Hematopoietic multipotent progenitor cell treated with erythropoietin and hydrocortisone succinate and interleukin-3 and kit ligand, for 6 days (in vitro differentiated cells): ENCODE measurements at regions not wholly inside any gene's neighbourhood (a gene's known extent, or its start where the extent isn't known, plus 50 kb on each side); places are given as distances from the start of the nearest gene placed in this dataset.
"Not testable (repeated sequence)": the region's sequence is repeated elsewhere in the genome, so short reads cannot be mapped to it uniquely, and the experiment has no call there.

ENCODE experiments used
- DNase-seq: peaks from one replicate; pipeline ENCODE4 v3.0.0-alpha.2; 2015

DNA sequence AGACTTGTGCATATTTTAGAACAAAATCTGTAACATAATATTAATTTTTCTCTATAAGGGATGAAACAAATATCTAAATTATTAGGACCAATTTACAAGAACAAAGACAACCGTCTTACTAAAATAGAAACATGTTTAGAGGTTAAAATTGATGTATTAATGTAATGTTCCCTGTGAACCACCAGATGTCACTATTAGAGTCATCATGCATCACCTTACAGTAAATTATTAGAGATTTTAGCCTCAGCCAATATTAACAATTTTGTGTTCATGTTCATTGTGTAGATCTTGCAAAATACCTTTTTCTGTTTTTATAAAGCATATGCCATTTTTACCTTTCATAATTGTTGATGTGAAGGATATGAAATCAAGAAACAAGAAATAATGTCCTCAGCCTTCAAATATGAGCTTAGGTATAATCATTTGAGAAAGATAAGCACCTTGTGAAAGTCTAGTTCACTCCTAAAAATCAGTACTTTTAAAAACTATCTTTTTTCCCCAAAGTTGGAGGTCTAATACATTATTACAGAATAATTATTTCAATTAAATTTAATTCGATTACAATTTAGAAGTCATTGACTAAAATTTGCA is 344.3 kb upstream of the KCNH7 start:
- peak; percentile 42 for DNase-seq

DNA sequence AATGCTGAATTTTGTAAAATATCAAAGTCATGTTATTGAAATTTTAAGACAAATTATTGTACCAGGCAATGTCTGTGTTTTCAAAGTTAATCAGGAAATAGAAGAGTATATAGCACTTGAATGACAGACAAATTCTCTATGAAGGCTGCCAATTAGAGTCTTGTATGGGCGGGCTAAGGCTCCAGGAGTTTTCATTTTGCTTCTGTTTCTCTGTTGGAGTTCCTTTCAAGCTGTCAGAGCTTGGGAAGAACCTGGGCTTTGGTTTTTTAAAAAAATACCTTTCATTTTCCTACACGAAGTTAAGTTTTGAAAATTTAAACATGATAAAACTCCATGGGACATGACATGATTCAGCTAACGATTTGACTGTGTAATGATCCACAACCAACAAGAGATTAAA is 339.0 kb upstream of the KCNH7 start:
- no peak for DNase-seq

DNA sequence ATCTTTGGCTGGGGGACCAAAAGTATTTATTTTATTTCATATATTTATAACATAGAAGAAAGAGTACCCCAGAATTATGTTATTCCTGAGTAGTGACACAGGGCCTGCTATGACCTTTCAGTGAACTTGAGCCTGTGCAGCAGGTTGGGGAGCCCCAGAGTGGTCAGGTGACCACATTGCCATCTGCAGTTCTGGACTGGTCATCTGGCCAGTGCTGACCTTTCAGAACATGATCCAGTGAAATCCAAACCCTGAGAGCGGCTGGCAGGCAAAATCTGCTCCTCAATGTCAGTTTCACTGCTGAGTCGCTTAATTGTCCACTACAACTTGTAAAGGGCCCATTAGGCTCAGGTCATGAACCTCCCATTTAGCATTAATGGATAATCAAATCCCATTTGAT is 336.7 kb upstream of the KCNH7 start:
- no peak for DNase-seq

GRCh38 chr2:163173591-163173990 is 335.0 kb upstream of the KCNH7 start:
- no peak for DNase-seq

DNA sequence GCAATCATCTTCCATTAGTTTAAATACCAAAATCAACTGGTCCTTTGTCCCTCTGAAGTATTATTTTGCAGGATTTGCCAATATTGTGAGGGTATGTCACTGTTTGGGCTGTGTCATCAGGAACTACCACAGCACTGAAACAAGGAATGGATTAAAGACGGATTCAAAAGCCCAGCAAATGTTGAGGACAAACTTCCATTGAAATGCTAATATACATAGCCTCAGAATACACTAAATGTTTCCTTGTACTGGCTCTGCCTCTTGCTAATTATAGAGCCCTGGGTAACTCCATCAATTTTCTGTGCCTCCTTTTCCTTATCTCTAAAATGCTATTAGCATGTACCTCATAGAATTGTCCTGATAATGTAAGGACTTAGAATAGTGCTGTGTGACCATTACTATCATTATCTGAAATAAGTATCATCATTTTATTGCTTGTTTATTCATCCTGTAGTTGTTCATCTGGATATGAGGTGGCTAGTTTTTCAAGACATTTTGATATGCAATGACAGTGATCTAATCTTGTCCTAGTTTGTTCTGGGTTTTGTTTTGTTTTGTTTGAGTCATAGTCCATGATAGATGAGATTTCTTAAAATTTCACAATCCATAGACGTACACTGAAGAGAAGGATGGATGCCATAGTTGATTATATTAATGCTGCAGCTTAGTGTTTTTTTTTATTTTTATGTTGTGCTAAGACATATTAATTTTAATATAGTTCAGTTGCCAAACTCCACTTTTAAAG is 333.4 kb upstream of the KCNH7 start:
- no peak for DNase-seq

DNA sequence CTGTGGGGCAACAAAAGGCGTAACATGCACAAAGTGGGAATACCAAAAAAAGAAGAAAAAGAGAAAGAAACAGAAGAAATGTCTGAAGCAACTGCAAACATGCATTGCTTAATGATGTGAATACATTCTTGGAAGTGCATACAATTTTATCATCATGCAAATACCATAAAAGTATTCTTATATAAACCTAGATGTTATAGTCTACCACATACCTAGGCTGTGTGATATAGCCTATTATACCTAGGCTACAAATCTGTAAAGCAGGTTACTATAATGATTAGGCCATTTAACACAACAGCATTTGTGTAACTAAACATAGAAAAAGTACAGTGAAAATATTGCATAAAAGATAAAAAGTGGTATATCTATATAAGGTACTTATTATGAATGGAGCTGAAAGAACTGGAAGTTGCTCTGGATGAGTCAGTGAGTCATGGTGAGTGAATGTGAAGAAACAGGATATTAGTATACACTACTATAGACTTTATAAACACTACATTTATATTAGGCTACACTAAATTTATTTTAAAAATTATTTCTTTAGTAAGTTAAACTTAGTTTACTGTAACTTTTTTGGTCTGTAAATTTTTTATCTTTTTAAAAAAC is 319.4 kb upstream of the KCNH7 start:
- DNase-seq: no peak

DNA sequence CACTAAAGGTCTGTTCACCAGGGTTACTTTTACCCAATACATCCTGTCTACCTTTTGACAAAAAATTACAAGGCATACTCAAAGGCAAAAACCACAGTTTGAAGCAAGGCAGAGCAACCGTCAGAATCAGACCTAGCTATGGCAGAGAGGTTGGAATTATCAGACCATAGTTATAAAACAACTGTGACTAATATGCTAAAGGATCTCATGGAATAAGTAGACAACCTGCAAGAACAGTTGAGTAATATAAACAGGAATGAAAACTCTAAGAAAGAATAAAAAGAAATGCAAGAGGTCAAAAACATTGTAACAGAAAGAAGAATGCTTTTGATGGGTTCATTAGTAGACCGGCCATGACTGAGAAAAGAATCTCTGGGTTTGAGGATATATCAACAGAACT is 318.8 kb upstream of the KCNH7 start:
- no peak for DNase-seq

DNA sequence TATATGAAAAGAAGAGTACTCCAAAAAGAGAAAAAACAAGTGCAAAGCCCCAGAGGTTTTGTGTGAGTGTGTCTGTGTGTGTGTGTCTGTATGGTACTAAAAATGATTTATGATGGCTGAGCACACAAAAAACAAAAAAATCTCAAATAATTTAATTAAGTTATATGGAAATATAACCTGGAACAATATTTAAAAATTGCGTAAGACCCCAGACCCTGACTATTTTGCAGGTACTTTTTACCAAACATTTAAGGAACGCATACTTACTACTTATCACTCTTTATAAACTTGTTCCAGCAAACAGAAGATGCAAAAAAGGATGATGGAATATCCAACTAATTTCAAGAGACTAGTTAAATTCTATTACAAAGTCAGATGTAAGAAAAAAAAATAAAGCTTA is 317.4 kb upstream of the KCNH7 start:
- DNase-seq: no peak

- DNase-seq: peak; percentile 50
Measured at GRCh38 chr2:163155279-163155883, 316.8 kb upstream of the KCNH7 start.

- no peak for DNase-seq
Measured at GRCh38 chr2:163142618-163143017, 304.1 kb upstream of the KCNH7 start.

DNA sequence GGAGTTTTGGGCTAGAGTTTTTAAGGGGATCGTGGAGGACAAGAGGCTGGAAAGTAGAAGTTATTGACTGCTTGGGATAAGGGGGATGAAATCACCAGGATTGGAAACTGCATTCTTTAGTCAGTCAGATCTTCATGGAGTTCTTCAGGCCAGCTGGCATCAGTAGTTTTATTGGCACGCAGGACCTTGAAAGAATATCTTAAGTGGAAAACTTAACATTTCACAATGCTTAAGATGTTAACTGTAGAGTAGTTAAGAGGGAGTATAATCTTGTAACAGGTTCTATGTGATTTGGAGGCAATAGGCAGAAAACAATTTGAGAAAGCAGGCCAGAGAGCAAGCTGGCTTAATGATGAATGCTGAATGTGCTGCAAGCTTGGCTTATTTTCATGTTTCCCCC is 300.4 kb upstream of the KCNH7 start:
- DNase-seq: no peak

DNA sequence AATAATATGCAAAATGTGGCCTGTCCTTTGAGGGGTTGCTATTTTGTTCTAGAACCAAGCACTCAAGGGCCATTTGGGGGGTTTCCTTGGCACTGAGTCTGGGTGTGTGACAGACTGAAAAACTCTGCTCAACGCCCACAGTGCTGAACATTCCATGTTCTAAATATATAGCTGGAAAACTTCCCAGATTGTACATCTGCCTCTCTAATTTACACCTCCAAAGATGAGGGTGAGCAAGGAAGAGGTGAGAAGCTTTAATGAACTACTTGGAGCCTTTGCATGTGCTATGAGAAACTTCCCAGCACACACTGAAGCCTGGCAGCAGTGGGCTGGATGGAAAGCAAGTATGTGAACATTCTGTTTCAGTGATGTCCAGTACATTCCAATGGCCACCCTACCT is 296.7 kb upstream of the KCNH7 start:
- DNase-seq: no peak

DNA sequence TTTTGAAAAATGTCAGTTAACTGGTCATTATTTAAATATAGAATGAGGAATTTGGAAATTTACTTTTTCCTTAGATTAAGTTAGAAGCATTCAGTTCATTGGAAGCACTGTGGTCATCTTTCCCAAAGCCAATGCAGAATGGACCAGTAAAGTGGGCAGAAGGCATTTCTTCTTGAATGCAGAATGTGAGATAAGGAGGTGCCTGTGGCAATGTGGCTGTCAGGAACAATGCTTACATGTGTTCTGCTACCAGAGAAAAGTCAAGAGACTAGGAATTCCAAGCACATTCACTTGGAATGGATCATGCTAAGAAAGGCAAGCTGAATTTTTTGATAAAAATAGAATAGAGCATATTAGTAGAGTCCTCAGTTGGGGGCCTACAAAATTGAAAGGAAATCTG is 295.0 kb upstream of the KCNH7 start:
- no peak for DNase-seq

- DNase-seq: peak; percentile 25
Measured at GRCh38 chr2:163132850-163133249, 294.3 kb upstream of the KCNH7 start.

DNA sequence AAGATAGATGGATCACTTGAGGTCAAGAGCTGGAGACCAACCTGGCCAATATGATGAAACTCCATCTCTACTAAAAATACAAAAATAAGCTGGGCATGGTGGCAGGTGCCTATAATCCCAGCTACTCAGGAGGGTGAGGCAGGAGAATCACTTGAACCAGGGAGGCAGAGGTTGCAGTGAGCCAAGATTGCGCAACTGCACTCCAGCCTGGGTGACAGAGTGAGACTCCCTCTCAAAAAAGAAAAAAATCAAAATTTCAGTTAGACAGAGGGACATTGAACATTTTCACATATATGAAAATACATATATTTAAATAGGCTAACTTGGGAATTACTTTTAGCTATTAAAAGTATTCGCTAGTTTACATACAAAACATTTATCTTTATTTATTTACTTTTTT is 293.6 kb upstream of the KCNH7 start:
- DNase-seq: not testable (repeated sequence)

DNA sequence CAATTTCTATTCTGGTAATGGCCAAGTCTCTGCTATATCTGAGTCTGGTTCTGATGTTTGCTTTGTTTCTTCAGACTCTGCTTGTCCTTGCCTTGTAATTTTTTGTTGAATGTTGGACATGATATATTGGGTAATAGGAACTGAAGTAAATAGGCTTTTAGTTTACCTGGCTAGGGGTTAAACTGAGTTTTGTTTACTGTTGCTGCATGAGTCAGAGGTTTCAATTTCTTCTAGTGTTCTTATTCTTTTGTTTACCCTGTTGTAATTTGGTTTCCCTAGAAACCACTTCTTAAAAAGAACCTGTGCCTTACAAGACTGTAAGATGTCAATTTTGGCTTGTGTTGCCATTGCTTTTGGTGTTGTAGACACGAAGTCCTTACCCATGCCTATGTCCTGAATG is 285.0 kb upstream of the KCNH7 start:
- DNase-seq: no peak

GRCh38 chr2:163122257-163122656 is 283.7 kb upstream of the KCNH7 start:
- DNase-seq: no peak

GRCh38 chr2:163121483-163121882 is 282.9 kb upstream of the KCNH7 start:
- no peak for DNase-seq

GRCh38 chr2:163119966-163120365 is 281.4 kb upstream of the KCNH7 start:
- DNase-seq: no peak

- DNase-seq: no peak
Measured at GRCh38 chr2:163086940-163087339, 248.4 kb upstream of the KCNH7 start.

DNA sequence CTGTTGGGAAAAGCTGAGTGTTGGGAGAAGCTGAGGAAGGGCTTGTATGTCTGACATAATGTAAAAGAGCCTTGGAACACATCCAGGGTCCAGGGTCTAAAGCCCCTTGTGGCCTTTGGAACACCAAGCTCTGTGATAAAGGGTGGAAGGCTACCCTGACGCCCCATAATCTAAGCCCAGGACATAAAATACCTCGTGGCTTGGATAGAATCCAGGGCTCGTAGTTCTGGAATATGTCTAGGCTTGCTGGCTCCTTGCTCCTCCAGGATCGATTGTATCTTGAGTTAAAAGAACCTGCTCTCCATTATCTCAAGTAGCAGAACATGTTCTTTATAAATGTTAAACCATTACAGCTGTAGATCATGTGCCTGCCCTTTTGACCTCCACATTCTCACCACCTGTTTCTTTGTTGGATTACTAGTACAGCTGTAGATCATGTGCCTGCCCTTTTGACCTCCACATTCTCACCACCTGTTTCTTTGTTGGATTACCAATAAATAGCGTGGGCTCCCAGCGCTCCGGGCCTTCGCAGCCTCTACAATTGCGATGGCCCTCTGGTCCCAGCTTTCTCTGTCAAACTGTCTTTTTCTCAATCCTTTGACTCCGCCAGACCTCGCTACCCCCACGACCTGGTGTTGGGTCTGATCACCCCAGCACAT is 246.9 kb upstream of the KCNH7 start:
- not testable (repeated sequence) for DNase-seq

GRCh38 chr2:163081754-163082153 is 243.2 kb upstream of the KCNH7 start:
- DNase-seq: no peak

DNA sequence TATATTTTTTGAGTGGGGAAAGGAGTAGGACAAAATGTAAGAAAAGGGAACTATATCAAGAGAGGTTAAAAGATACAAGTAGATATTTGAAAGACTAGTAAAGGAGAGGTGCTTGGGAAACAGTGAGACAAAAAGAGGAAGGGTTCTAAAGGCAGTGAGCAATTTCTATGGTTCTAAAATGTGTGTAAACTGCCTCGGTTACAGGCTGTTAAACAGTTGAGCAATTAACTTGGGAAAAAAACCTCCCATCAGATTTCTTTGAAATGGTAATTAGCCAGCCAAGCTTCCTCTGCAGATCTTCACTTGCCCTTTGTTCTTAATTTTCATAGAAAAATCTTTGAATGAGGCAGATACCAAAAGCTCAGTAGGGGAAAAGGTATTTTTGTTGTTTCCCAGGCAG is 238.7 kb upstream of the KCNH7 start:
- DNase-seq: no peak

DNA sequence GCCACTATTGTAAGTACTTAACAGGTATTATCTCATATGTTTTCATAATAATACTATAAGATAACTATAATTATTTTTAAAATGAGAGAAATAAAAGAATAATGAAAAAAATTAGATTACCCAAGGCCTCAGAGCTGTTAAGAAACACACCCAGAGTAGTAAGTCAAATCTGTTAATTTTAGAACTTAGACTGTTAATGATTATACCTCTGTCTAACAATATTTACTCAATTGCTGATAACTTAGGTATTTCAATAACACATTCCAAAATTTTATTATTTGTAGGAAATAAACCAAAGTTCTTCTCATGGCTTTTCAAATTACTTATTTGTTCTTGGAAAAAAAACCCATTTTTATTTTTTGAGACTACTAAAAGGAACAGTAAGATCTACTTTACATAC is 227.5 kb upstream of the KCNH7 start:
- DNase-seq: no peak
